ENCODE measurements at regions not wholly inside any gene's neighbourhood (a gene's known extent, or its start where the extent isn't known, plus 50 kb on each side); places are given as distances from the start of the nearest gene placed in this dataset.
A peak's percentile ranks its signal among the peaks of the same experiment; 100 is the strongest.

DNA sequence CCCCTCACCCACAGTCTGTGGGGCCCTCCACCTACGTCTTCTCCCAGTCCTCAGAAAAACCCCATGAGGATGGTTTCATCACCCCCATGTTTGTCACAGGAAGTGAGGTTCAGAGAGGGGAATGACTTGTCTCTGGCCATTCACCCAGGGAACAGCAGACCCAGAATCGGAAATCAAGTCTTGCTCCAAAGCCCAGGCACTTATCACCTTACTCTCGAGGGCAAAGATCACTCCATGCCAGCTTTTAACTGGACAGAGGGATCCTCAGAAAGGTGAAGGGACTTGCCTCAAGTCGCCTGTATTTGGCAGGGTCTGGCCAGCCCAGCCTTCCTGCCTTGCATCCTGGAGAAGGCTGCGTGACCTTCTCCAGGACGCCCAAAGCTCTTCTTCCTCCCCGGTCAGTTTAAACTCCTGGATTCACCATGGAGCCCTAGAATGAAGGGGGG, 57.9 kb upstream of the SSBP3 start:
- DNase-seq (ENCODE audit: low read depth in 6 of 9, low spot score in 9 of 9), result no peak
- no peaks in the 10 kb centered on the region for H3K27me3 ChIP-seq (ENCODE audit: control insufficient read depth in 2 of 2, insufficient read depth in 1 of 2, low read length in 1 of 2)
- no peak overlapping the region for H3K4me3 ChIP-seq (ENCODE audit: low read length in 2 of 2)
- H3K4me1 ChIP-seq (ENCODE audit: control insufficient read depth in 2 of 2, insufficient read depth in 2 of 2, low read length in 2 of 2), result peaks cover 10 to 66% of the 10 kb centered on the region in 2 donors
- H3K9me3 ChIP-seq (ENCODE audit: control insufficient read depth in 2 of 2, insufficient read depth in 1 of 2, low read length in 1 of 2), result no peaks in the 10 kb centered on the region
- H3K27ac ChIP-seq (ENCODE audit: low read depth in 1 of 2, low read length in 1 of 2), result no peak overlapping the region
- 94% methylated on average over 7 of the region's 7 CpGs for WGBS
- no peaks in the 10 kb centered on the region for H3K36me3 ChIP-seq (ENCODE audit: control insufficient read depth in 2 of 2, insufficient read depth in 2 of 2, low read length in 1 of 2)

DNA sequence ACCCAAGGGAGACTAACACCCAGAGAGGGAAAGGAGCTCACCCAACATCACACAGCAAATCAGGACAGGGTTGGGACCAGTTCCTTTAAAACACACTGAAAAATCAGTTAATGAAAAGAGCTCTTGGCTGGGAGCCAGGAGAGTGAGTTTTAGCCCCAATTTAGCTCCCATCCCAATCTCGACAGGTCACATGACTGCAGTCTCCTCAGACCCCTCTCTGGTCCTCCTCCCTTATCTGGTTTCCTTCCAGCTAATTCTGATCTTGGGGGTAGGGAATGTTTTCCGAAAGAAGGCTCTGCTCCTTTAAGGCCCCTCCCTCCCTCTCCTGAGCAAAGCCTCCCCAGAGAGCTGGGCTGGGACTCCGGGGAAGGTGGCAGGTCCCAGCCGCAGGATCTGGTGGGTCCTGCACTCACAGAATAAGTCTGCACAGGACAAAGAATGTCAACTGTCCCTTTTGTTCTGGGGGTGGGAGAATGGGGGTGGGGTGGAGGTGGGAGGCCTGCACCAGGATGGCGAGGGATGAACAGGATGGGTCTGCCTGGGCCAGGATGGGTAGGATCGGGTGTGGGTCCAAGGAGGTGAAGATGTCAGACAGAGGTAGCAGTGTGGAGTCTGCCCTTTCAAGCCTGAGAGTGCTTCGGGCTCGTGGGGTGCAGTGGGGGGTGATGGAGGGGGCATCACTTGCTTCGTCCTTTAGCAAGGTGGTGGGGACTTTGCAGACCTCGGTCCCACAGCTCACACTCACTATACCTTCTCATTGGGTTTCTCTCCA, 57.3 kb upstream of the SSBP3 start:
- H3K4me3 ChIP-seq (ENCODE audit: low read length in 2 of 2), result no peak overlapping the region
- no peak for DNase-seq (ENCODE audit: low read depth in 6 of 9, low spot score in 9 of 9)
- no peaks in the 10 kb centered on the region for H3K27me3 ChIP-seq (ENCODE audit: control insufficient read depth in 2 of 2, insufficient read depth in 1 of 2, low read length in 1 of 2)
- H3K27ac ChIP-seq (ENCODE audit: low read depth in 1 of 2, low read length in 1 of 2), result no peak overlapping the region
- 88% methylated on average over 10 of the region's 10 CpGs for WGBS
- peaks cover 10 to 60% of the 10 kb centered on the region in 2 donors for H3K4me1 ChIP-seq (ENCODE audit: control insufficient read depth in 2 of 2, insufficient read depth in 2 of 2, low read length in 2 of 2)
- no peaks in the 10 kb centered on the region for H3K36me3 ChIP-seq (ENCODE audit: control insufficient read depth in 2 of 2, insufficient read depth in 2 of 2, low read length in 1 of 2)
- no peaks in the 10 kb centered on the region for H3K9me3 ChIP-seq (ENCODE audit: control insufficient read depth in 2 of 2, insufficient read depth in 1 of 2, low read length in 1 of 2)

DNA sequence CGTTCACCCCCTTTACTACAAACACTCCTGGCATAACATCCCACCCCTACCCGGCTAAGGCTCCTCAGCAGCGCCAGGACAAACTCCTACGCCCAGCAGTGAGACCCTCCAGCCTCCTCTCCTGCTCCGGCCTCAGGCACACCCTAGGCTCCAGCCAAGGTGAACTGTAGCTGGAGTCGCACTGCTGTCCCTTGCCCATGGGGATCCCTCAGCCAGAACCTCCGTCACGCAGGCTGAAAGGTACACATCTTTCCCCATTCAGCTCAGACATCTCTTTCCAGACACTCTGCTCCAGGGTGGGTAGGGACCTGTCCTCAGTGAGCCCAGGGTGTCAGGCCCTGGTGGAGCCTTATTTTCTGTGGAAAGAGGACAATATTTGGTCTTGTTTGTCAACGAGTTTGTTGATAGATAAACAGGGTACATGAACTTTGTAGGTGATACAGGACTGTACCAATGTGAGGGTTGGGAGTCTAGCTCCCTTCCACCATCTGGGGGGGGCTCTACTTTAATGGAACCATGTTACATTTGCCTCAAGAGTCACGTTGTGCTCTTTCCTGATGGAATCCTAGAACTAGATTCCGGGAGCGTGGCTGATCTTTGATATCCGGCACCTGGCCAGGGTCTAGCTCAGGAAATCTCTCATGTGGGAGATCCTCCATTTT, 56.5 kb upstream of the SSBP3 start:
- no peaks in the 10 kb centered on the region for H3K27me3 ChIP-seq (ENCODE audit: control insufficient read depth in 2 of 2, insufficient read depth in 1 of 2, low read length in 1 of 2)
- H3K4me1 ChIP-seq (ENCODE audit: control insufficient read depth in 2 of 2, insufficient read depth in 2 of 2, low read length in 2 of 2), result peaks cover 10 to 58% of the 10 kb centered on the region in 2 donors
- no peaks in the 10 kb centered on the region for H3K36me3 ChIP-seq (ENCODE audit: control insufficient read depth in 2 of 2, insufficient read depth in 2 of 2, low read length in 1 of 2)
- DNase-seq (ENCODE audit: low read depth in 6 of 9, low spot score in 9 of 9), result no peak
- H3K27ac ChIP-seq (ENCODE audit: low read depth in 1 of 2, low read length in 1 of 2), result no peak overlapping the region
- H3K4me3 ChIP-seq (ENCODE audit: low read length in 2 of 2), result no peak overlapping the region
- no peaks in the 10 kb centered on the region for H3K9me3 ChIP-seq (ENCODE audit: control insufficient read depth in 2 of 2, insufficient read depth in 1 of 2, low read length in 1 of 2)
- WGBS, result 90% methylated on average over 13 of the region's 13 CpGs

DNA sequence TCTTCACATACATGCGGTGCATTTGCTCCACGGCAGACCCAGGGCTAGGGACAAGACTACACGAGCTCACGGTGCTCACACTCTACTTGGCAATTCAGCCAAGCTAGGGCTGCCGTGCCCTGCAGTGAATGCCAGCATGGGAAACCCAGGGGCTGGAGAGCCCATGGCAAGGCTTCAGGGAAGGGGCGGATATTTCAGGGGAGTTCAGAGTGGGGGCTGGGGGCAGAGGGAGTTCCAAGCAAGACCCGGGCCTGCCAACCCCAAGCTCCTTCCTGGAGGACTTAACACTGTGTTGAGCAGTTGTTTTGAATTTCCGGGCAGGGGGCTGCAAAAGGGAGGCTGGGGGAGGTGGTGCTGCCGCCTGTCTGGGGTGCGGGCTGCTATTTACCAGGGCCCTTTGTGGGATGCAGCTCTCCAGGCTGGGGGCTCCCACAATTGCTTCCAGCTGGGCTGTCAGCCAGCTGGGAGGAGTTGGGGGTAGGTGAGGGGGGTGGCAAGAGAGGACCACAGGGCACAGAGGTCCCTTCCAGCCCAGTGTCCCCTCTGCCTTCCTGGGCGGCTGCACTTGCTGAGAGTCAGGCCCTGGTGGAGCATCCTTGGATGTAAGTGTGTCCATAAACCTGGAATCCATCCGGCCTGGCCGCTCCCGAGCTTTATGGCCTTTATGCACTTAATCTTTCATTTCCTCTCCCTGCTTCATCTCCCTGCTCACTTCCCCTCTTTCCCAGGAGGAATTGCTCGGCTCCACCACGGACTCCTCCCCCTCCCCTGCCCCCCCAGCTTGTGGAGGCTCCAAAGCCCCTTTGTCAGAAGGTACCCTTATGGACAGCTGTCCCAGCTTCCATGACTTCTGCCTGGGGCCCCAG, 55.8 kb upstream of the SSBP3 start:
- WGBS, result 97% methylated on average over 16 of the region's 16 CpGs
- no peak for DNase-seq (ENCODE audit: low read depth in 6 of 9, low spot score in 9 of 9)

DNA sequence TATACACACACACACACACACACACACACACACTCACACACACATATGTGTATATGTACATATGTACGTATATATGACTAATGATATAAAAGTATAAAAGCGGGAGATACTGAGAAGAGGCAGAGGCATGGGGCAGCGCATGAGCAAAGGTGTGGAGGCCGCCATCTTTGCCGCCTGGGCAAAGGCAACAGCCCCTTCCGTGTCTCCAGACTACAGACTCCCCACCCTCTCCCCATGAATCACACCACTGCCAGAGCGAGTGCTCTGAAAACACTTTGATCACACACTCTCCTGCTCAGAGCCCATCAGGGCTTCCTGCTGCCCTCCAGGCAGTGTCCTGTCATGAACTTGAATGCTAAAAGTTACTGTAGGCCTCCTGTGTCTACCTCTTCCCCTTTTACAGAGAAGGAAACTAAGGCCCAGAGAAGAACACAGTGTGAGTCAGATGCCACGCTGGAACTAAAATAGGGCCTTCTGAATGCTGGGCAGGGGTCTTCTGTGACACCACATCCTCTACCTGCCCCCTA, 54.7 kb upstream of the SSBP3 start:
- no peak for DNase-seq (ENCODE audit: low read depth in 6 of 9, low spot score in 9 of 9)

More for the DNA sequence above, 55.8 kb upstream of the SSBP3 start:
- Histone ChIP-seq H3K27me3 (ENCODE audit: control insufficient read depth in 2 of 2, insufficient read depth in 1 of 2, low read length in 1 of 2) (no peaks in the 10 kb centered on the region), H3K4me1 (ENCODE audit: control insufficient read depth in 2 of 2, insufficient read depth in 2 of 2, low read length in 2 of 2) (peaks cover 10 to 58% of the 10 kb centered on the region in 2 donors), H3K27ac (ENCODE audit: low read depth in 1 of 2, low read length in 1 of 2) (no peak overlapping the region), H3K4me3 (ENCODE audit: low read length in 2 of 2) (no peak overlapping the region), H3K9me3 (ENCODE audit: control insufficient read depth in 2 of 2, insufficient read depth in 1 of 2, low read length in 1 of 2) (no peaks in the 10 kb centered on the region), H3K36me3 (ENCODE audit: control insufficient read depth in 2 of 2, insufficient read depth in 2 of 2, low read length in 1 of 2) (no peaks in the 10 kb centered on the region)

DNA sequence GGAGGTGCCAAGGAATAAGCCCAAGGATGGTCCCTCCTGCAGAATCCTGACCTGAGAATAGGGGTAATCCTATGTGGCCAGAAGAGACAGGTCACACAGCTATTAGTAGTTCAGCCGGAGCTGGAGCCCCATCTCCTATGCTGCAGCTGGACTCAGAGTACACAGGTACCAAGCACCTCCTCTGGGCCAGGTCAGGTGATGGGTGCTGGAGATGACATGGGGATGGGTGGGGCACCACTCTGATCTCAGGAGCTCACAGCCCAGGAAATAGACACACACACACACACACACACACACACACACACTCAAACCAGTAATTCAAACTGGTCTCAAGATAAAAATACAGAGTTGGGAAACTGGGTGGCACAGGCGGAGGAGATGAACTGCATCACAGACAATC, 54.2 kb upstream of the SSBP3 start:
- Histone ChIP-seq H3K4me3 (ENCODE audit: low read length in 2 of 2) (no peak overlapping the region), H3K4me1 (ENCODE audit: control insufficient read depth in 2 of 2, insufficient read depth in 2 of 2, low read length in 2 of 2) (peaks cover 10 to 58% of the 10 kb centered on the region in 2 donors), H3K27me3 (ENCODE audit: control insufficient read depth in 2 of 2, insufficient read depth in 1 of 2, low read length in 1 of 2) (no peaks in the 10 kb centered on the region), H3K9me3 (ENCODE audit: control insufficient read depth in 2 of 2, insufficient read depth in 1 of 2, low read length in 1 of 2) (no peaks in the 10 kb centered on the region), H3K27ac (ENCODE audit: low read depth in 1 of 2, low read length in 1 of 2) (no peak overlapping the region), H3K36me3 (ENCODE audit: control insufficient read depth in 2 of 2, insufficient read depth in 2 of 2, low read length in 1 of 2) (no peaks in the 10 kb centered on the region)
- 92% methylated on average over 2 of the region's 2 CpGs for WGBS
- DNase-seq (ENCODE audit: low read depth in 6 of 9, low spot score in 9 of 9), result peak in 1 of 9 donors; percentile 63

More for the DNA sequence above, 54.7 kb upstream of the SSBP3 start:
- no peaks in the 10 kb centered on the region for H3K27me3 ChIP-seq (ENCODE audit: control insufficient read depth in 2 of 2, insufficient read depth in 1 of 2, low read length in 1 of 2)
- 97% methylated on average over 8 of the region's 8 CpGs for WGBS
- H3K9me3 ChIP-seq (ENCODE audit: control insufficient read depth in 2 of 2, insufficient read depth in 1 of 2, low read length in 1 of 2), result no peaks in the 10 kb centered on the region
- H3K36me3 ChIP-seq (ENCODE audit: control insufficient read depth in 2 of 2, insufficient read depth in 2 of 2, low read length in 1 of 2), result no peaks in the 10 kb centered on the region
- no peak overlapping the region for H3K4me3 ChIP-seq (ENCODE audit: low read length in 2 of 2)
- H3K27ac ChIP-seq (ENCODE audit: low read depth in 1 of 2, low read length in 1 of 2), result no peak overlapping the region
- H3K4me1 ChIP-seq (ENCODE audit: control insufficient read depth in 2 of 2, insufficient read depth in 2 of 2, low read length in 2 of 2), result peaks cover 10 to 58% of the 10 kb centered on the region in 2 donors

DNA sequence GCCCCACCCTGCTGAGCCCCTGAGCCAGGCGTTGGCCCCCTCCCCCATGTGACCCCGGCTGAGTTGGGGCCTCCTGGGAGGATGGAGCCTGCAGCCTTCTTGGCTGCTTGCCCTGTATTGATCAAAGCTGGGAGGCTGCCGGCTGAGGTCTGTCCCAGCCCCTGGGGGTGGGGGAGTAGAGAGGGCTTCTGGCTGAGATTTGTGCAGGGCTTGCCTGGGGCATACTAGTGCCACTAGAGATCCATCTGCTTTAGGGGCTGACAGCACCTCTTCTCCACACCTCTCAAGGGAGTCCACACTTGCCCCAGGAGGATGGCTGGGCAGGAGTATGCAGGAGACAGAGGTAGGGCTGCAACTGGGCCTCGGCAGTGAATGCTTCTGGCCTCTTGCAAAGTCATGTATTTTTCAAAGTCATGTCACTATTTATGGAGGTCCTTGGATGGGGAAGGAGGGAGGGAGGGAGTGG, 53.6 kb upstream of the SSBP3 start:
- 26% methylated on average over 4 of the region's 4 CpGs for WGBS

DNA sequence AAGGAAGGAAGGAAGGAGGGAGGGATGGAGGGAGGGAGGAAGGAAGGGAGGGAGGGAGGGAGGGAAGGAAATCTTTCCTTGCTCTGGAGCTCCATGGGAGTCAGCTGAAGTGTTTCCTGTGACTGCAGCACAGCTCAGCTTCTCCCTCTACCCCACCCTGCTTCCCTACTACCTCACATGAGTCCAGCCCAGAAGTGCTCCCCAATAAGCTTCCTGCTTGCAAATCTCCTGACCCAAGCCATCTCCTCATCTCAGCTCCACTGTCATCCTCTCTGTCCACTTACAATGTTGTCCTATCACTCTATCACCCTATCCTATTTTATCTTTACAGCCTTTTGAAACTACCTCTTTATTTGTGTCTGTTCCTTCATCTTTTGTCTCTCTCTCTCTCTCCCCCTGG, 52.9 kb upstream of the SSBP3 start:
- Histone ChIP-seq H3K4me3 (ENCODE audit: low read length in 2 of 2) (no peak overlapping the region), H3K9me3 (ENCODE audit: control insufficient read depth in 2 of 2, insufficient read depth in 1 of 2, low read length in 1 of 2) (no peaks in the 10 kb centered on the region), H3K4me1 (ENCODE audit: control insufficient read depth in 2 of 2, insufficient read depth in 2 of 2, low read length in 2 of 2) (peaks cover 10 to 46% of the 10 kb centered on the region in 2 donors), H3K27ac (ENCODE audit: low read depth in 1 of 2, low read length in 1 of 2) (no peak overlapping the region), H3K27me3 (ENCODE audit: control insufficient read depth in 2 of 2, insufficient read depth in 1 of 2, low read length in 1 of 2) (no peaks in the 10 kb centered on the region), H3K36me3 (ENCODE audit: control insufficient read depth in 2 of 2, insufficient read depth in 2 of 2, low read length in 1 of 2) (no peaks in the 10 kb centered on the region)
- no peak for DNase-seq (ENCODE audit: low read depth in 6 of 9, low spot score in 9 of 9)

More for the DNA sequence above, 53.6 kb upstream of the SSBP3 start:
- peak in 1 of 9 donors; percentile 46 for DNase-seq (ENCODE audit: low read depth in 6 of 9, low spot score in 9 of 9)
- peaks cover 10 to 52% of the 10 kb centered on the region in 2 donors for H3K4me1 ChIP-seq (ENCODE audit: control insufficient read depth in 2 of 2, insufficient read depth in 2 of 2, low read length in 2 of 2)
- no peaks in the 10 kb centered on the region for H3K27me3 ChIP-seq (ENCODE audit: control insufficient read depth in 2 of 2, insufficient read depth in 1 of 2, low read length in 1 of 2)
- H3K9me3 ChIP-seq (ENCODE audit: control insufficient read depth in 2 of 2, insufficient read depth in 1 of 2, low read length in 1 of 2), result no peaks in the 10 kb centered on the region
- H3K36me3 ChIP-seq (ENCODE audit: control insufficient read depth in 2 of 2, insufficient read depth in 2 of 2, low read length in 1 of 2), result no peaks in the 10 kb centered on the region
- no peak overlapping the region for H3K4me3 ChIP-seq (ENCODE audit: low read length in 2 of 2)
- H3K27ac ChIP-seq (ENCODE audit: low read depth in 1 of 2, low read length in 1 of 2), result peak overlapping the region in 1 of 2 donors; percentile 11
